GM12878 (cell line): ENCODE measurements at regions not wholly inside any gene's neighbourhood (a gene's known extent, or its start where the extent isn't known, plus 50 kb on each side); places are given as distances from the start of the nearest gene placed in this dataset.

Experiments
- ATAC-seq: fragments of 200-7000 bp; cut with Tn5 transposase; 3 replicates; pipeline ENCODE4 v1.9.1; 2020; ENCODE audit warnings: mild to moderate bottlenecking, moderate library complexity
- BruUV-seq: library from RNA; stranded (reverse); fragments of 400-500 nt; replicated peaks from 2 replicates; lab custom pipeline; 2021; lab: Mats Ljungman, UMichigan
- CTCF ChIA-PET: fragments of 300-600 bp; sonication (Branson Sonifier 250); formaldehyde crosslinking; extraction: SDS; loops from one replicate; lab custom pipeline; 2021; ENCODE audit warnings: inconsistent platforms; lab: Yijun Ruan, JAX
- POLR2A ChIA-PET: fragments of 350-600 bp; formaldehyde crosslinking; extraction: SDS; loops from one replicate; lab custom pipeline; 2021; ENCODE audit warnings: inconsistent platforms; lab: Charles Lee
- RAD21 ChIA-PET: fragments of 300-600 bp; sonication (Branson Sonifier 250); formaldehyde crosslinking; loops from one replicate; lab custom pipeline; 2023; ENCODE audit warnings: antibody characterized with exemption; ENCODE audit not compliant: unreplicated experiment; lab: Charles Lee
- SMC1A ChIA-PET: fragments of 300-600 bp; sonication (Branson Sonifier 250); formaldehyde crosslinking; loops from one replicate; lab custom pipeline; 2023; ENCODE audit not compliant: unreplicated experiment, uncharacterized antibody; lab: Charles Lee
- DNase-seq: peaks from one replicate; pipeline ENCODE4 v3.0.0-alpha.2; 2011; ENCODE audit warnings: low read depth, low spot score
- FAIRE-seq: peaks from 3 replicates; lab custom pipeline; 2011; peaks lifted over from hg19 to GRCh38; lab: Jason Lieb, UNC
- H2AFZ ChIP-seq: 2 replicates; pipeline ENCODE4 v1.6.0; 2011; ENCODE audit warnings: low read depth, low read length, control low read depth; ENCODE audit not compliant: control insufficient read depth
- H3K27ac ChIP-seq: 2 replicates; pipeline ENCODE4 v1.5.1; 2011; ENCODE audit warnings: control low read depth; ENCODE audit not compliant: control insufficient read depth, insufficient read depth
- H3K27me3 ChIP-seq, 2 experiments: replicated peaks in 1 of 2; 2 replicates each; pipeline versions ENCODE4 v1.6.0 to v1.6.1; 2011; ENCODE audit warnings: low read length in 1 of 2; ENCODE audit not compliant: control insufficient read depth in 2 of 2, insufficient read depth in 2 of 2
- H3K36me3 ChIP-seq, 2 experiments: 2 replicates each; pipeline ENCODE4 v1.5.1; 2011; ENCODE audit warnings: low read length in 1 of 2; ENCODE audit not compliant: control insufficient read depth in 2 of 2, insufficient read depth in 2 of 2
- H3K4me1 ChIP-seq: 2 replicates; pipeline ENCODE4 v1.6.1; 2011; ENCODE audit warnings: mild to moderate bottlenecking, low read length, moderate library complexity, mixed read lengths; ENCODE audit not compliant: control insufficient read depth, insufficient read depth
- H3K4me2 ChIP-seq: 2 replicates; pipeline ENCODE4 v1.6.0; 2011; ENCODE audit warnings: control low read depth; ENCODE audit not compliant: control insufficient read depth, insufficient read depth
- H3K4me3 ChIP-seq: fragments of 200-600 bp; sonication (generic); 2 replicates; pipeline ENCODE4 v1.5.1; 2016
- H3K79me2 ChIP-seq: 2 replicates; pipeline ENCODE4 v1.6.0; 2011; ENCODE audit warnings: low read length; ENCODE audit not compliant: control insufficient read depth, insufficient read depth
- H3K9ac ChIP-seq: 2 replicates; pipeline ENCODE4 v1.8.0; 2011; ENCODE audit warnings: low read length, control low read depth, mixed read lengths; ENCODE audit not compliant: control insufficient read depth, insufficient read depth
- H3K9me3 ChIP-seq: replicated peaks from 3 replicates; pipeline ENCODE4 v1.5.1; 2011; ENCODE audit warnings: mild to moderate bottlenecking, low read length; ENCODE audit not compliant: control insufficient read depth, insufficient read depth
- H4K20me1 ChIP-seq: 2 replicates; pipeline ENCODE4 v1.6.0; 2011; ENCODE audit not compliant: control insufficient read depth, insufficient read depth
- CBFB ChIP-seq: IDR thresholded peaks from 2 replicates; pipeline ENCODE4 v1.6.1; 2016; ENCODE audit warnings: antibody characterized with exemption, low read depth
- EZH2 ChIP-seq: IDR thresholded peaks from 2 replicates; pipeline ENCODE4 v1.6.1; 2012; ENCODE audit warnings: low read depth, mild to moderate bottlenecking, control low read depth, inconsistent platforms, low read length, borderline replicate concordance; ENCODE audit not compliant: control insufficient read depth
- NFIC ChIP-seq: IDR thresholded peaks from 2 replicates; pipeline ENCODE4 v1.6.1; 2012; ENCODE audit warnings: low read depth, mild to moderate bottlenecking, inconsistent platforms, low read length, moderate library complexity
- NFYA ChIP-seq: IDR thresholded peaks from 2 replicates; pipeline ENCODE4 v1.6.1; 2011; ENCODE audit warnings: low read depth, mild to moderate bottlenecking, low read length, improper control_type of control experiment, borderline replicate concordance
- NFYB ChIP-seq: IDR thresholded peaks from 2 replicates; pipeline ENCODE4 v1.6.1; 2011; ENCODE audit warnings: low read depth, mild to moderate bottlenecking, low read length, improper control_type of control experiment, moderate library complexity; ENCODE audit not compliant: insufficient read depth
- POLR2AphosphoS5 ChIP-seq: IDR thresholded peaks from 2 replicates; pipeline ENCODE4 v1.6.1; 2011; ENCODE audit warnings: mild to moderate bottlenecking, low read length, inconsistent platforms
- RELA ChIP-seq: fragments of 450-650 bp; IDR thresholded peaks from 2 replicates; pipeline ENCODE4 v1.8.0; 2014; ENCODE audit warnings: borderline replicate concordance; ENCODE audit not compliant: partially characterized antibody
- RFX5 ChIP-seq: IDR thresholded peaks from 2 replicates; pipeline ENCODE4 v1.6.1; 2011; ENCODE audit warnings: low read depth, low read length, improper control_type of control experiment
- SKIL ChIP-seq: fragments of 450-650 bp; IDR thresholded peaks from 2 replicates; pipeline ENCODE4 v1.6.1; 2017; ENCODE audit warnings: mild to moderate bottlenecking, low read depth, inconsistent platforms; ENCODE audit not compliant: poor library complexity, severe bottlenecking
- SREBF1 ChIP-seq: IDR thresholded peaks from 2 replicates; pipeline ENCODE4 v1.6.1; 2012; ENCODE audit warnings: mild to moderate bottlenecking, low read length
- WGBS: methylation state at CpG from one replicate; pipeline ENCODE4 v1.1.6; 2016; ENCODE audit warnings: low lambda C conversion rate; ENCODE audit not compliant: insufficient replicate concordance, insufficient coverage; ENCODE audit errors: missing lambda C conversion rate; 5-methylcytosine and 5-hydroxymethylcytosine counted together
- in situ Hi-C: fragments of 300-500 bp; cut with MboI; formaldehyde crosslinking; loops from 9 replicates; pipeline ENCODE4 v1.14.3; 2018; ENCODE audit warnings: mixed read lengths
- intact Hi-C: fragments of 100-400 bp; cut with micrococcal nuclease; formaldehyde crosslinking; loops from one replicate; pipeline ENCODE4 v1.14.2; 2022; ENCODE audit not compliant: unreplicated experiment

GRCh38 chr15:38195191-38195901 is 57.3 kb upstream of the SPRED1 start:
- WGBS, result 19% methylated on average over 5 of the region's 5 CpGs
- Histone ChIP-seq H3K9me3 (no peaks in the 10 kb centered on the region), H3K27ac (no peak overlapping the region), H3K9ac (no peak overlapping the region), H3K27me3 (no peaks in the 10 kb centered on the region; a peak in 1 of 4 replicates), H3K79me2 (no peaks in the 10 kb centered on the region), H3K4me1 (no peaks in the 10 kb centered on the region; the same call in 1 of the 2 replicates), H3K4me3 (no peak overlapping the region), H3K4me2 (no peak overlapping the region), H2AFZ (no peak overlapping the region), H4K20me1 (no peaks in the 10 kb centered on the region), H3K36me3 (no peaks in the 10 kb centered on the region)
- DNase-seq, result no peak
- ChIA-PET RAD21 (interaction anchor here (0.5 to 0.7 kb wide), 2 partner anchors 13 to 199 kb away, joined by 3 to 5 read pairs; no protein-coding TSS in a partner anchor), CTCF (interaction anchor here (1.6 kb wide), 1 partner anchor 10 kb away, joined by 3 read pairs; no protein-coding TSS in a partner anchor), SMC1A (interaction anchor here (1.1 to 1.8 kb wide), 4 partner anchors 11 to 42 kb away, joined by 3 to 5 read pairs (median 4); no protein-coding TSS in a partner anchor), POLR2A (no interaction called here)
- no peak for TF ChIP-seq SREBF1
- TF ChIP-seq POLR2AphosphoS5, result no peak
- no peak for TF ChIP-seq RFX5
- TF ChIP-seq NFYB, result no peak
- TF ChIP-seq NFYA, result no peak
- TF ChIP-seq EZH2, result no peak
- no peak for TF ChIP-seq CBFB
- no peak for TF ChIP-seq RELA
- TF ChIP-seq NFIC, result no peak
- no peak for TF ChIP-seq SKIL
- intact Hi-C loops (no loop called here), in situ Hi-C loops (no loop called here)
- no peak for FAIRE-seq
- BruUV-seq, result no TSS peak
- ATAC-seq, result no peak
